H1 (cell line): ENCODE measurements at regions not wholly inside any gene's neighbourhood (a gene's known extent, or its start where the extent isn't known, plus 50 kb on each side); places are given as distances from the start of the nearest gene placed in this dataset.

Source experiments
- CTCF ChIA-PET: fragments of 300-600 bp; sonication (Branson Sonifier 250); formaldehyde crosslinking; loops from one replicate; lab custom pipeline; 2021; ENCODE audit not compliant: partially characterized antibody; lab: Charles Lee
- POLR2A ChIA-PET: fragments of 300-600 bp; sonication (Branson Sonifier 250); formaldehyde crosslinking; loops from one replicate; lab custom pipeline; 2021; ENCODE audit warnings: inconsistent platforms; ENCODE audit not compliant: partially characterized antibody; lab: Charles Lee
- DNase-seq, 2 experiments: peaks; one replicate each; pipeline versions ENCODE4 v3.0.0 to v3.0.0-alpha.2; 2010 to 2022; ENCODE audit warnings: low spot score in 2 of 2, low read depth in 1 of 2, mixed read lengths in 1 of 2
- FAIRE-seq: peaks from 2 replicates; lab custom pipeline; 2011; peaks lifted over from hg19 to GRCh38; lab: Jason Lieb, UNC
- H2AFZ ChIP-seq: 2 replicates; pipeline ENCODE4 v1.8.1; 2012; ENCODE audit warnings: low read length, inconsistent platforms
- H2AK5ac ChIP-seq: 2 replicates; pipeline ENCODE4 v1.6.1; 2013; ENCODE audit warnings: low read depth, low read length
- H2BK120ac ChIP-seq: replicated peaks from 2 replicates; pipeline ENCODE3; 2013; ENCODE audit warnings: low read depth, low read length, inconsistent platforms
- H2BK12ac ChIP-seq: 2 replicates; pipeline ENCODE4 v1.6.1; 2013; ENCODE audit warnings: low read depth, low read length
- H2BK15ac ChIP-seq: 2 replicates; pipeline ENCODE4 v1.6.1; 2013; ENCODE audit warnings: low read length
- H2BK20ac ChIP-seq: 2 replicates; pipeline ENCODE4 v1.6.1; 2013; ENCODE audit warnings: low read length
- H2BK5ac ChIP-seq: 2 replicates; pipeline ENCODE4 v1.6.1; 2013; ENCODE audit warnings: low read depth, low read length
- H3K14ac ChIP-seq: 2 replicates; pipeline ENCODE4 v1.6.1; 2013; ENCODE audit warnings: inconsistent platforms; ENCODE audit not compliant: insufficient read length
- H3K18ac ChIP-seq: 2 replicates; pipeline ENCODE4 v1.6.1; 2013; ENCODE audit warnings: low read length; ENCODE audit errors: extremely low read depth
- H3K23ac ChIP-seq: 2 replicates; pipeline ENCODE4 v1.6.1; 2013; ENCODE audit warnings: inconsistent platforms; ENCODE audit not compliant: insufficient read length
- H3K23me2 ChIP-seq: 2 replicates; pipeline ENCODE4 v1.6.1; 2013; ENCODE audit warnings: low read depth, low read length
- H3K27ac ChIP-seq: 2 replicates; pipeline ENCODE4 v1.6.1; 2011; ENCODE audit warnings: low read depth, low read length, inconsistent platforms
- H3K27me3 ChIP-seq, 4 experiments: replicated peaks in 1 of 4; 1 replicate in 1 of 4; 2 replicates in 3 of 4; pipeline versions ENCODE4 v1.6.1 to v1.8.1; 2011 to 2013; ENCODE audit warnings: low read length in 3 of 4, mild to moderate bottlenecking in 3 of 4, inconsistent platforms in 2 of 4, mixed read lengths in 2 of 4, moderate library complexity in 1 of 4; ENCODE audit not compliant: control insufficient read depth in 3 of 4, insufficient read depth in 3 of 4; ENCODE audit errors: extremely low read depth in 1 of 4
- H3K36me3 ChIP-seq, 4 experiments: 2 replicates each; pipeline versions ENCODE4 v1.6.1 to v1.8.1; 2011 to 2013; ENCODE audit warnings: mild to moderate bottlenecking in 4 of 4, low read length in 3 of 4, moderate library complexity in 2 of 4, control low read depth in 1 of 4, inconsistent platforms in 1 of 4; ENCODE audit not compliant: insufficient read depth in 4 of 4, control insufficient read depth in 2 of 4
- H3K4ac ChIP-seq: replicated peaks from 2 replicates; pipeline ENCODE3; 2013; ENCODE audit warnings: low read length, low read depth, mixed read lengths, inconsistent platforms; ENCODE audit not compliant: insufficient read length
- H3K4me1 ChIP-seq, 4 experiments: replicated peaks in 1 of 4; 1 replicate in 1 of 4; 2 replicates in 3 of 4; pipeline versions ENCODE4 v1.6.1 to v1.8.1; 2011 to 2013; ENCODE audit warnings: low read length in 3 of 4, inconsistent platforms in 2 of 4, mixed read lengths in 1 of 4; ENCODE audit not compliant: insufficient read depth in 4 of 4, control insufficient read depth in 3 of 4
- H3K4me2 ChIP-seq, 2 experiments: 2 replicates each; pipeline versions ENCODE4 v1.6.1 to v1.8.1; 2011 to 2013; ENCODE audit warnings: low read depth in 2 of 2, low read length in 2 of 2, control low read depth in 1 of 2, inconsistent platforms in 1 of 2, mild to moderate bottlenecking in 1 of 2; ENCODE audit not compliant: insufficient read depth in 1 of 2
- H3K4me3 ChIP-seq, 4 experiments: fragments of 200-600, 300-600 bp in 1 of 4; sonication (generic), shearing (Covaris generic), sonication (Bioruptor Twin) in 1 of 4; 2 replicates each; pipeline versions ENCODE4 v1.5.1 to v1.8.1; 2011 to 2016; ENCODE audit warnings: low read length in 4 of 4, low read depth in 3 of 4, control low read depth in 2 of 4, inconsistent platforms in 2 of 4, mild to moderate bottlenecking in 2 of 4, mixed read lengths in 1 of 4, moderate library complexity in 1 of 4; ENCODE audit not compliant: insufficient read depth in 2 of 4; ENCODE audit errors: extremely low read depth in 1 of 4
- H3K56ac ChIP-seq: replicated peaks from 2 replicates; pipeline ENCODE3; 2013; ENCODE audit warnings: low read depth, mild to moderate bottlenecking, mixed read lengths, low read length, inconsistent platforms; ENCODE audit not compliant: insufficient read length
- H3K79me1 ChIP-seq: 2 replicates; pipeline ENCODE4 v1.6.1; 2013; ENCODE audit warnings: low read depth, low read length, control low read depth
- H3K79me2 ChIP-seq, 2 experiments: 2 replicates each; pipeline versions ENCODE4 v1.6.1 to v1.8.1; 2012 to 2013; ENCODE audit warnings: low read length in 2 of 2, mild to moderate bottlenecking in 2 of 2, inconsistent platforms in 1 of 2; ENCODE audit not compliant: insufficient read depth in 2 of 2, control insufficient read depth in 1 of 2
- H3K9ac ChIP-seq, 4 experiments: replicated peaks in 1 of 4; 1 replicate in 1 of 4; 2 replicates in 3 of 4; pipeline versions ENCODE4 v1.6.1 to v1.8.1; 2011 to 2013; ENCODE audit warnings: low read depth in 3 of 4, low read length in 3 of 4, control low read depth in 2 of 4, mild to moderate bottlenecking in 2 of 4, moderate library complexity in 2 of 4, inconsistent platforms in 1 of 4; ENCODE audit errors: extremely low read depth in 1 of 4
- H3K9me3 ChIP-seq, 2 experiments: 2 replicates each; pipeline versions ENCODE4 v1.6.1 to v1.8.1; 2012 to 2013; ENCODE audit warnings: mild to moderate bottlenecking in 2 of 2, moderate library complexity in 2 of 2, control low read depth in 1 of 2, inconsistent platforms in 1 of 2, low read depth in 1 of 2, low read length in 1 of 2, mixed read lengths in 1 of 2; ENCODE audit not compliant: insufficient read depth in 2 of 2
- H4K20me1 ChIP-seq, 2 experiments: replicated peaks in 1 of 2; 2 replicates each; pipeline versions ENCODE3 to v1.8.1; 2011 to 2013; ENCODE audit warnings: inconsistent platforms in 2 of 2, low read length in 2 of 2, mild to moderate bottlenecking in 1 of 2; ENCODE audit not compliant: insufficient read depth in 2 of 2, control insufficient read depth in 1 of 2
- H4K5ac ChIP-seq: 2 replicates; pipeline ENCODE4 v1.6.1; 2013; ENCODE audit warnings: low read length, low read depth, mixed read lengths, inconsistent platforms; ENCODE audit not compliant: insufficient read length
- H4K8ac ChIP-seq: 2 replicates; pipeline ENCODE4 v1.8.0; 2013; ENCODE audit warnings: mild to moderate bottlenecking, moderate library complexity, low read length, inconsistent platforms; ENCODE audit not compliant: insufficient read depth; ENCODE audit errors: extremely low read depth
- H4K91ac ChIP-seq: replicated peaks from 2 replicates; pipeline ENCODE3; 2013; ENCODE audit warnings: low read length, mixed read lengths, inconsistent platforms; ENCODE audit not compliant: insufficient read length
- BRCA1 ChIP-seq: IDR thresholded peaks from 2 replicates; pipeline ENCODE4 v1.6.1; 2012; ENCODE audit warnings: low read depth, low read length, improper control_type of control experiment
- CEBPB ChIP-seq: IDR thresholded peaks from 2 replicates; pipeline ENCODE4 v1.6.1; 2012; ENCODE audit warnings: low read depth, low read length
- CHD2 ChIP-seq: IDR thresholded peaks from 2 replicates; pipeline ENCODE4 v1.6.1; 2012; ENCODE audit warnings: low read length, improper control_type of control experiment
- POLR2AphosphoS5 ChIP-seq: IDR thresholded peaks from 2 replicates; pipeline ENCODE4 v1.6.1; 2011; ENCODE audit warnings: low read depth, low read length
- POU5F1 ChIP-seq: IDR thresholded peaks from 2 replicates; pipeline ENCODE4 v1.6.1; 2011; ENCODE audit warnings: low read depth, mild to moderate bottlenecking, low read length, moderate library complexity
- SIN3A ChIP-seq, 2 experiments: IDR thresholded peaks in 1 of 2; conservative IDR thresholded peaks in 1 of 2; 2 replicates each; pipeline ENCODE4 v1.6.1; 2011 to 2012; ENCODE audit warnings: low read length in 2 of 2, improper control_type of control experiment in 1 of 2, low read depth in 1 of 2, mild to moderate bottlenecking in 1 of 2
- SP1 ChIP-seq: IDR thresholded peaks from 2 replicates; pipeline ENCODE4 v1.6.1; 2011; ENCODE audit warnings: low read depth, low read length
- SUZ12 ChIP-seq: fragments of 200-600 bp; sonication (generic); IDR thresholded peaks from 2 replicates; pipeline ENCODE4 v1.6.1; 2012; ENCODE audit warnings: mild to moderate bottlenecking, inconsistent platforms, low read length, moderate library complexity, mixed read lengths
- WGBS, 2 experiments: shearing (Covaris generic) in 1 of 2; methylation state at CpG; one replicate each; pipeline versions ENCODE4 v1.1.6 to v1.1.7; 2013 to 2015; ENCODE audit warnings: low lambda C conversion rate in 2 of 2, mixed read lengths in 2 of 2, inconsistent platforms in 1 of 2, low coverage in 1 of 2, missing lambda C conversion rate in 1 of 2; ENCODE audit not compliant: insufficient replicate concordance in 2 of 2, insufficient coverage in 1 of 2, insufficient read length in 1 of 2; ENCODE audit errors: extremely low coverage in 1 of 2, missing lambda C conversion rate in 1 of 2; 5-methylcytosine and 5-hydroxymethylcytosine counted together

GRCh38 chr20:37461405-37461804, 59.6 kb upstream of the NNAT start:
- H3K14ac ChIP-seq, result no peak overlapping the region
- no peak overlapping the region for H2BK12ac ChIP-seq
- H2BK15ac ChIP-seq, result no peak overlapping the region
- no peak overlapping the region for H2BK120ac ChIP-seq
- H4K5ac ChIP-seq, result no peak overlapping the region
- H3K23me2 ChIP-seq, result peaks cover 2% of the 10 kb centered on the region; the same call in 1 of the 2 replicates
- no peaks in the 10 kb centered on the region for H3K4me1 ChIP-seq
- no peak overlapping the region for H2AK5ac ChIP-seq
- H3K9ac ChIP-seq, result no peak overlapping the region
- FAIRE-seq (no peak), DNase-seq (no peak)
- H3K27me3 ChIP-seq, result no peaks in the 10 kb centered on the region
- H4K20me1 ChIP-seq, result no peaks in the 10 kb centered on the region
- ChIA-PET CTCF (interaction anchor here (1.0 kb wide), 1 partner anchor 71 kb away, joined by 3 read pairs; no protein-coding TSS in a partner anchor), POLR2A (no interaction called here)
- H3K9me3 ChIP-seq, result peaks cover 0 to 5% of the 10 kb centered on the region in 2 experiments; a peak in 1 of 4 replicates
- H3K79me2 ChIP-seq, result no peaks in the 10 kb centered on the region
- no peaks in the 10 kb centered on the region for H3K79me1 ChIP-seq
- H3K18ac ChIP-seq, result no peak overlapping the region
- no peak overlapping the region for H4K91ac ChIP-seq
- H3K4me2 ChIP-seq, result no peak overlapping the region
- H3K4me3 ChIP-seq, result no peak overlapping the region
- H2BK20ac ChIP-seq, result no peak overlapping the region
- WGBS, 2 experiments, result 86% methylated on average over 3 of the region's 3 CpGs; no CpG with 5 or more reads in 1 of the 2 experiments
- H3K4ac ChIP-seq, result no peak overlapping the region
- H3K27ac ChIP-seq, result no peak overlapping the region
- H4K8ac ChIP-seq, result no peak overlapping the region
- H3K23ac ChIP-seq, result no peak overlapping the region
- no peaks in the 10 kb centered on the region for H3K36me3 ChIP-seq
- TF ChIP-seq SP1 (no peak), POLR2AphosphoS5 (no peak), SIN3A (conservative IDR thresholded peaks at IDR 0.05 in 1 of 2, IDR thresholded peaks at IDR 0.05 in 1 of 2; ENCODE audit: low read depth in 1 of 2, low read length in 2 of 2) (no peak), CHD2 (no peak), CEBPB (no peak), SUZ12 (no peak), POU5F1 (no peak), BRCA1 (no peak)
- no peak overlapping the region for H2BK5ac ChIP-seq
- H3K56ac ChIP-seq, result no peak overlapping the region
- H2AFZ ChIP-seq, result no peak overlapping the region
